NK-92 treated with Interleukin-12 subunit alpha and Interleukin-12 subunit beta, amount 100 ng/mL, for 24 hours (cell line): ENCODE measurements at regions not wholly inside any gene's neighbourhood (a gene's known extent, or its start where the extent isn't known, plus 50 kb on each side); places are given as distances from the start of the nearest gene placed in this dataset.
"Not testable (repeated sequence)": the region's sequence is repeated elsewhere in the genome, so short reads cannot be mapped to it uniquely, and the experiment has no call there.

Experiments used
- DNase-seq: peaks from one replicate; lab custom pipeline; 2025; lab: John Stamatoyannopoulos, UW

GRCh38 chr18:73544617-73545016 lies 603.0 kb downstream of the FBXO15 start:
- DNase-seq, result no peak

- DNase-seq, result no peak
Observed at GRCh38 chr18:73544032-73544431, 603.6 kb downstream of the FBXO15 start.

- DNase-seq, result no peak
Observed at GRCh38 chr18:73535990-73536389, 611.6 kb downstream of the FBXO15 start.

- DNase-seq, result no peak
Observed at GRCh38 chr18:73535189-73535588, 612.4 kb downstream of the FBXO15 start.

GRCh38 chr18:73531601-73532000 lies 616.0 kb downstream of the FBXO15 start:
- DNase-seq, result no peak

GRCh38 chr18:73528066-73528465 lies 619.6 kb downstream of the FBXO15 start:
- no peak for DNase-seq

GRCh38 chr18:73520229-73520628 lies 627.4 kb downstream of the FBXO15 start:
- DNase-seq, result no peak

- not testable (repeated sequence) for DNase-seq
Observed at GRCh38 chr18:73516056-73516455, 631.6 kb downstream of the FBXO15 start.

- DNase-seq, result no peak
Observed at GRCh38 chr18:73514449-73514848, 633.2 kb downstream of the FBXO15 start.

GRCh38 chr18:73511771-73512503 lies 635.7 kb downstream of the FBXO15 start:
- DNase-seq, result no peak

- DNase-seq, result no peak
Observed at GRCh38 chr18:73509460-73509859, 638.2 kb downstream of the FBXO15 start.

GRCh38 chr18:73503326-73503725 lies 635.5 kb upstream of the NETO1 start:
- no peak for DNase-seq

- DNase-seq, result no peak
Observed at GRCh38 chr18:73487966-73488365, 620.2 kb upstream of the NETO1 start.

- DNase-seq, result no peak
Observed at GRCh38 chr18:73485166-73485565, 617.4 kb upstream of the NETO1 start.

GRCh38 chr18:73482901-73483300 lies 615.1 kb upstream of the NETO1 start:
- no peak for DNase-seq

- DNase-seq, result no peak
Observed at GRCh38 chr18:73479477-73479876, 611.7 kb upstream of the NETO1 start.

GRCh38 chr18:73478191-73478590 lies 610.4 kb upstream of the NETO1 start:
- DNase-seq, result no peak

GRCh38 chr18:73476031-73476430 lies 608.2 kb upstream of the NETO1 start:
- no peak for DNase-seq

GRCh38 chr18:73462092-73462491 lies 594.3 kb upstream of the NETO1 start:
- no peak for DNase-seq

GRCh38 chr18:73461780-73462059 lies 593.9 kb upstream of the NETO1 start:
- DNase-seq, result no peak

- no peak for DNase-seq
Observed at GRCh38 chr18:73461038-73461779, 593.4 kb upstream of the NETO1 start.

GRCh38 chr18:73458186-73458964 lies 590.6 kb upstream of the NETO1 start:
- DNase-seq, result no peak

- DNase-seq, result no peak
Observed at GRCh38 chr18:73456643-73457042, 588.9 kb upstream of the NETO1 start.
